ENCODE measurements at regions not wholly inside any gene's neighbourhood (a gene's known extent, or its start where the extent isn't known, plus 50 kb on each side); places are given as distances from the start of the nearest gene placed in this dataset.

- no peak for TF ChIP-seq CTCF (IDR thresholded peaks at IDR 0.05; ENCODE audit: low read depth, low read length)
- no peak for TF ChIP-seq POLR2A (IDR thresholded peaks at IDR 0.05; ENCODE audit: extremely low read depth, insufficient read length)
- no peak for TF ChIP-seq MYC (IDR thresholded peaks at IDR 0.05; ENCODE audit: low read depth, low read length)
Measured at GRCh38 chr21:18989953-18990495, 586.4 kb upstream of the TMPRSS15 start.
